ENCODE measurements at regions not wholly inside any gene's neighbourhood (a gene's known extent, or its start where the extent isn't known, plus 50 kb on each side); places are given as distances from the start of the nearest gene placed in this dataset.
"Not testable (repeated sequence)": the region's sequence is repeated elsewhere in the genome, so short reads cannot be mapped to it uniquely, and the experiment has no call there.

DNA sequence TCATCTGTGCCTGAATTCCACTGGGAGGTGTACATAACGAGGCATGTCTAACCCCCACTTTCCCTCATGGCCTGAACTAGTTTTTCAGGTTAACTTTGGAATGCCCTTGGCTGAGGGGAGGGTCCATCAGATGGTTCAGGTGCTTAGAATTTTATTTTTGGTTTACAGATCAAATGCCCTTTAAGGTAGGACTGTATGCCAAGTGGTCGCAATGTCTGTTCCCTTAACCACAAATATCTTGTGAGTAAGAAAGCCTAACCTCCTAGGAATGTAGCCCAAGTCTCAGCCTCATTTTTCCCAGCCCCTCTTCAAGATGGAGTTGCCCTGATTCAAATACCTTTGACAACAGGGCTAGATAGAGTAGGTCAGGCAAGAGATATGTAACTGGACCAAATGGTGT is 78.4 kb downstream of the RNASET2 start:
- no peak for DNase-seq (ENCODE audit: low spot score)

DNA sequence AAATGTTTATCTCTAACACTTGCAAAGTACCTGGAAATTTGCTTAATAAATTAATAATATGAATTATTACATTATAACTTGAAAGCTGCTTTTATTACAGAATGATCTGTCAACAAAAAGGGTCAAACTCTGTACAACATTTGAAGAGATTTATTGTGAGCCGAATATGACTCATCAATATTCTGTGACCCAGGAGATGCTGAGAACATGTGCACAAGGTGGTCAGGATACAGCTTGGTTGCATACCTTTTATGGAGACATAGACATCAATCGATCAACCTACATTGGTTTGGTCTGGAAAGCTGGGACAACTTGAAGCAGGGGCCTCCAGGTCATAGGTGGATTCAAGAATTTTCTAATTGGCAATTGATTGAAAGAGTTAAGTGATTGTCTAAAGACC is 79.0 kb downstream of the RNASET2 start:
- no peak for DNase-seq (ENCODE audit: low spot score)

DNA sequence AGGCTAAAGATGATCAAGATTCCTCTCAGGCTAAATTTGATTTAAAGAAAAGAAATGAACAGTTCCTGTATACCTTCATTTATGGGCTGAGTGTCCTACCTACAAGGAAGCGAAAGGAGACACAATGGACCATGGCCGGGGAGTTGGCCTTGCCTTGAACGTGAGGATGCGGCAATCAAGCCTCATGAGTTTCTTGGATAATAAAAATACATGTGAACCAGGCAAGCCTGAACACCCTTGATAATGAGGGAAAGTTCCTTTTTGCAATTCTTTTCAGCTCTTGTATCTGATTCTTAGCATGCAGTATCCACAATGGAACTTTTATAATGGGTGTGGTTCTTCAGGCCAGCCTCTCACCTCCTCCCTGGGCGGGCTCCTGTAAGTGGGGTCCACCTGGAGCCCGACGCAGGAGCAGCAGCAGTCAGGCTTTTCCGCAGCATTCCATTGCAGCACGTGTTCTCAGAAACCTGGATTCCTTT is 83.8 kb downstream of the RNASET2 start:
- DNase-seq (ENCODE audit: low spot score), result no peak

DNA sequence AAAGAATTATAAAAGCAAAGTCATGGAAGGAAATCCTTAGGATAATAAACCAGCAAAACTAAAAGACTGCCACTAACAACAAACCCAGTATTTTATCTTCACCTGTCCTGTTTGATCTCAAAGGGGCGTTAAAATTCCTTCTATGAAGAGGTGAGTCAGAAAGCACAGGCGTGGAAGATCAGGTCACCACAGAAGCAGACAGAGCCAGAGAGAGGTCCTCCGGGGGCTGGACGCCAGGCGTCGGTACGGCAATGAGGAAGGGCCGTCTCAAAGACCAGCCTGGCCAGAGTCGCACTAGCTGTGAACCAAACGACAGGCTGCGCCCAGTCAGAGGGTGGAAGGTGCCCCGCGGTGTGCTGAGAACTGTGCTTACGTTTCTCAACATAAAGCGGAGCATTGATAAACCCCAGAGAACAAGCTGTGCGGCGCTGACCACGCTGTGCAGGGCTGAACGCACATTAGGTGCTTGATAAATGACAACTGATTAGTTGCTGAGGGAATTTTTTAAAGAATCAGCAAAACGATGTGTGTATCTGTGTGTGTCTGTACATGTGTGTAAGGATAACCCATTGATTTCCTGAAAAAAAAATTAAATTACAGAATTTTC is 85.6 kb downstream of the RNASET2 start:
- no peak for DNase-seq (ENCODE audit: low spot score)

- no peak for DNase-seq (ENCODE audit: low spot score)
These were observed 89.3 kb downstream of the RNASET2 start for GRCh38 chr6:166866839-166867637.

- DNase-seq (ENCODE audit: low spot score), result no peak
These were observed 92.0 kb downstream of the RNASET2 start for GRCh38 chr6:166864333-166864732.

GRCh38 chr6:166862978-166863530 is 93.3 kb downstream of the RNASET2 start:
- DNase-seq (ENCODE audit: low spot score), result no peak

- DNase-seq (ENCODE audit: low spot score), result peak; percentile 16
These were observed 93.9 kb downstream of the RNASET2 start for GRCh38 chr6:166862287-166862977.

DNA sequence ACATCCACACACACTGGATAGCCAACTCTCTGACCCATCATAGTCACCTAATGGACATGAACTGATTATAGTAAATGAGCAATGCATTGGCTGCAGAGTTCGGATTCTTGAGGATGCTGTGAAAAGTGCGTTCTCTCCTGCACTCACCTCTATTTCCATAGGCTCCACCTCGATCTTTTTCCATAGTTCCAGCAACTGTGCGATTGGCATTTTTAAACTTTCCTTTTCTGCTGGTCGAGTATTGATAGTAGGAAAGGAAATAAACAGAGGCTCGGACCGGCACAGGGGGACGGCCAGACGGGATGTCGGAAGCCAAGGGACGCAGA is 94.4 kb downstream of the RNASET2 start:
- no peak for DNase-seq (ENCODE audit: low spot score)

- DNase-seq (ENCODE audit: low spot score), result peak; percentile 20
These were observed 95.0 kb downstream of the RNASET2 start for GRCh38 chr6:166861304-166861703.

DNA sequence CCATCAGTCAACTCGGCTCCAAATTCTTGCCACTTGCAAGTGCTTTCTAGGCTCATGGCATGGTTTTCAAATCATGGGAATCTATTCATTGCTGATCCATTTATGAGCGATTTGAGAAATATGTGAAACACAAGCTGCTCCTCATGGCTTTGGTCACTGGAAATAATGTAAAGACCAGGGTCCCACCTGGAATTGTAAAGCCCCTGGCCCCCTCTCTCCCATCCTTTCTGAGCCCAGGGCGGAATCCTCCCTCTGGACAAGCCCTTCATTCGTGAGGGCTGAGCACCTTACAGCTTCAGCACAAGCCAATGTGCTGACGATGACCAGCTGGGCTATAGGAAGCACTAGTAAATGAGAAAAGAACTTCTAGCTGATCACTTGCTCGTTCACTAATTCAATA is 96.0 kb downstream of the RNASET2 start:
- DNase-seq (ENCODE audit: low spot score), result no peak

- DNase-seq (ENCODE audit: low spot score), result no peak
These were observed 100.9 kb downstream of the RNASET2 start for GRCh38 chr6:166855416-166855815.

DNA sequence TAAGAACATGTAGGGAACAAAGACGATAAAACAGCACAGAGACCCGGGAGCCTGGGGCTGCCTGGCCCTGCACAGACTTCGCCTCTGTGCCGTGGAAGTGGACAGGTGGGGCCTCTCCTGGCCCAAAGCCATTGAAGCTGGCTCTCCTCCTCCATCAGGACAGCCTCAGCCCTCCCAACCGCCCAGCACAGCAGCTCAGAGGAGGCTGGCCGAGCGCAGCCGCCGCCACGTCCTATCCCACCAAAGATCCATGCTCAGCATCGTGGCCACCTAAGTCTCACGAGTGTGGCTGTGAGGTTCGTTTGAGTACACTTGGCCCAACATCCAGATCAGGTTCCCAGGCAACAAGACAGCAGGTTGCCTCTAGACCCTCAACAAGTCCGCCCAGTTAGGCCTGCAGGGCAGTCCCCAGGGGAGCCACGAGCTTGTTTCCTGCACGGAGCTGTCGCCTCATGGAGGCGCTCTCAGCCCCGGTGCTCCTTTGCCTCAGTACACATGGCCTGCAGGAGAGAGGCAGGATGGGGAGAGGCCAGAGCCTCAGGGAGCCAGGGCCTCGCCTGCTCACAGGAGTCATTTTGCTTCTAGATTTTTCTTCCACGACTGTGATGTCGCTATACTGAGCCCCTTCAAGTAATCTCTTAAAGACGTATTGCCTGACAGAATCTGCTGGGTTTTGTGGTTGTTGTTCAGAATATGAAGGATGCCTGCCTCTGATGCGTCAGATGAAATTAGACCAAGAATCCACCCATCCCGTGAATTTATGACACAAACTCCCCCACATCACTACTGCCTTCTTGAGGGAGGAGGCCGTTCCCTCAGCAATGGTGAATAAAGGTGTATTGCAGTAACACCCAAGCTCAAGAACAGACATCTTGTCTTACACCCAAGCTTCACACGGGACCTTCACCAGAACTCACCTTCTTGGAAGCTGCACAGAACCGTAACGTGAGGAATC is 102.7 kb downstream of the RNASET2 start:
- no peak for DNase-seq (ENCODE audit: low spot score)

DNA sequence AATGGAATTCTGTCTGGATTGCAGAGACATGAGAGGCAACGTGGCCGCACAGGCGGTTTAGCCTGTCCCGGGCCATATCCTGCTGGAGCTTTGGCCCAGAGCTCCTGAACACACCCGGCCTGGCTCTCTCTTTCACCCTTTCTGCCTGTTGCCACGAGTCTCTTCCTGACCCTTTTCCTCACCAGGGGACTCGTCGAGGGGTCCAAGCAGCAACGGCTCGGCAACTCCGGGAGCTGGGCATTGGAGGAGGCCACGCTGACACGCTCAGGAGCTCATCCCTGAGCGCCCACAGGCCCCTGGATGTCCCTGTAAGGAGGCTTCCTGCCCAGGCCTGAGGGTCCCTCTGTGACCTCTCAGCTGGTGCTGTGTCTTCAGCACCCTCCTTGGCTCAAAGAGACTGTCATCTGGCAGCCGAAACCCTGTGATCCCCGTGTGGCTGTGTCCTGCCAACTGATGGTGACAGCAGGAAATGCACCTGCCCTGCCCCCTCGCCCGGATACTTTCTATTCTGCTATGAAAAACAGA is 103.8 kb downstream of the RNASET2 start:
- no peak for DNase-seq (ENCODE audit: low spot score)

DNA sequence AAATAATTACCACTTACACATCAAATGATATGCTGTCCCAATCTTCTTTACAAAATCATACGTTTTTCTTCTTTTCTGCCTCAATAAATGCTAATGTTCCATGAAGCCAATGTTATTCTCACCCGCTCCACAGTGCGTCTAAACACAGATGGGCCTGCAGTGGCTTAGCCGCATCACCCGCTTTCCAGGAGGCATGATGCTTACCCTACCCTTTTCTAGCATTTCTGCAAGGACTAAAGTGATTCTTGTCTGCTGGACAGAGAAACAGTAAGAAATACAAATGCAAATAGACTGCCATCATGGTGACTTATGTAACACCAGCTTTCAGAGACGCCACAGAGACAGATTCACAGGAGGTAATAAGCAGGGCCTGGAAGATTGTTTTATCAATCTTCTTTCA is 104.4 kb downstream of the RNASET2 start:
- no peak for DNase-seq (ENCODE audit: low spot score)

GRCh38 chr6:166851426-166851825 is 104.9 kb downstream of the RNASET2 start:
- DNase-seq (ENCODE audit: low spot score), result no peak

DNA sequence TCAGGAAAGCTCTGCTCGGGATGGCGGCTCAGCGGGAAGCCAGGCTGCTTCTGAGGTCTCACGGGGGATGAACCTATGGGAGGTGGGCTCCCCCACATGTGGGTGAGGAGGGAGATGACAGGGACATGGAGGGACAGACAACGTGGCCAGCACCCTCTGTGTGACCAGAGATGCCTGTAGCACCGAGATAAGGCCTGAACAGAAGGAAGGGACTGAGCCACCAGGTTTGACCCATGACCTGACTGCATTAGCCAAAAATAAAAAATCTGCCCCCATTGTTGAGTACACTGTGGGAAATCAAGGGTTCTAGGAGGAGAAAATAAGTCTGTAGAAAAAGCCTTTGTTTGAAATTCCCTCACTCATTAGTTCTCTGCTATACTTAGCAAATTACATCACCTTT is 105.7 kb downstream of the RNASET2 start:
- no peak for DNase-seq (ENCODE audit: low spot score)

DNA sequence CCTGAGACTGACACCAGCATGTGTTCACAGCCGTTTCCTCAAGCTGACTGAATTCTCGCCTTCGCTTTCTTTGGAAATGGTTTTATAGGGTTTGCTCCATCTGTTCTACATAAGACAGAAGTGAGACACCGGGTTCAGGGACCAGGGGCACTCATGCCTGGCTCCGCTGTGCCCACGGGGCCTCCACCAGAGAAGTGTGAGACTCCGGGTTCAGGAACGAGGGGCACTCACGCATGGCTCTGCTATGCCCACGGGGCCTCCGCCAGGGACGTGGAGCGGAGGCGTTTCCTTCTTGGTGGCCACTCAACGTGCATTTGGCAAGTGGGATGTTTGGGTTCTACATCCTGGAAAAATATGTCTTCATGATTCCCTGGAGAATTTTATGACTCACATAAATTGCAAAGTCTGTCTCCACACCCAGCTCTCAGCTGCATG is 106.6 kb downstream of the RNASET2 start:
- no peak for DNase-seq (ENCODE audit: low spot score)

GRCh38 chr6:166848979-166849748 is 107.2 kb downstream of the RNASET2 start:
- no peak for DNase-seq (ENCODE audit: low spot score)

DNA sequence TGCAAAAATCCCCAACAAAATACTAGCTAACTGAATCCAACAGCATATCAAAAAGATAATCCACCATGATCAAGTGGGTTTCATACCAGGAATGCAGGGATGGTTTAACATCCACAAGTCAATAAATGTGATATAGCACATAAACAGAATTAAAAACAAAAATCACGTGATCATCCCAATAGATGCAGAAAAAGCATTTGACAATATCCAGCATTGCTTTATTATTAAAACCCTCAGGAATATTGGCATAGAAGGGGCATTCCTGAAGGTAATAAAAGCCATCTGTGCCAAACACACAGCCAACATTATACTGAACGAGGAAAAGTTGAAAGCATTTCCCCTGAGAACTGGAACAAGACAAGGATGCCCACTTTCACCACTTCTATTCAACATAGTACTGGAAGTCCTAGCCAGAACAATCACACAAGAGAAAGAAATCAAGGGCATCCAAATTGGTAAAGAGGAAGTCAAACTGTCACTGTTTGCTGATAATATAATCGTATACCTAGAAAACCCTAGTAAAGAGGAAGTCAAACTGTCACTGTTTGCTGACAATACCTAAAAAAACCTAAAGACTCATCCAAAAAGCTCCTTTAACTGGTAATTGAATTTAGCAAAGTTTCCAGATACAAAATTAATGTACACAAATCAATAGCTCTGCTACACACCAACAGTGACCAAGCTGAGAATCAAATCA is 109.8 kb downstream of the RNASET2 start:
- not testable (repeated sequence) for DNase-seq (ENCODE audit: low spot score)

All from SK-N-DZ (cell line).